22Rv1 (cell line): ENCODE measurements at regions not wholly inside any gene's neighbourhood (a gene's known extent, or its start where the extent isn't known, plus 50 kb on each side); places are given as distances from the start of the nearest gene placed in this dataset.

Experiments
- H3K27ac ChIP-seq: fragments of 450-650 bp; 2 replicates; pipeline ENCODE4 v1.5.1; 2017
- ZFX ChIP-seq: fragments of 450-650 bp; IDR thresholded peaks from 2 replicates; pipeline ENCODE4 v1.6.1; 2017; ENCODE audit warnings: antibody characterized with exemption, borderline replicate concordance
- TF ChIP-seq, protein P1 (sequence below): fragments of 450-650 bp; IDR thresholded peaks from 2 replicates; pipeline ENCODE4 v1.5.1; 2017; ENCODE audit warnings: mild to moderate bottlenecking

DNA sequence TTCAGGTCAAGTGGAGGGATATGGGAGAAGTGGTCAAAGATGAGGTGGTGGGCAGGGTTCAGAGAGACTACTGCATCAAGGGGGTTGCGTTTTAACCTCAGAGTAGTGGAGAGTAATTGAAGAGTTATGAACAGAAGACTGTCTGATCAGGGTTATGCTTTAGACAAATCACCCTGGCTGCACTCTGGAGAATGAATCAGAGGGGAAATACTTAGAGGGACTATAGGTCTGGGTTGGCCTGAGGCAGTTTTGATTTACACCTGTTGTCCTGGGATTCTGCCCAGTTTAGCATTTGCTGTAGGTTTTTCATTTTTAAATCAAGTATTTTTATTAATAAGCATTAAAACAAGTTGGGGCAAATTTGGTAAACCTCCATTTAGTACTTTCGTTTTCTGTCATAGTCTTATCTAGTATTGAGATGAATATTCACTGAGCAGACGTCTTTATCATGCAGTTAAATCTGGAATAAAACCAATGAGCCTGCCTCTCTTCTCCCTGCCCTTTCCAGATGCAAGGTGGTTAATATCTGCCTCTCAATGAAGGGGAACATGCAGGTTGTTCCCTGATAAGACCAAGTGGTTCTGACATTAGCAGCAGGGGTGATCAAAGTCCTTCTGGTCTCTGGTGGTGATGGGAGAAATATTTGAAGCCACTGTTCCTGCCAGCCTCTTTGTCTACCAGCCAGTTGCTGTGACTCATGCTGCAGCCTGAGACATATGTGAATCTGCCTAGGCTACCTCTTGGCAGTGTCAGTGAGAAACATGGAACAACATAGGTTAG, 116.0 kb upstream of the RPS6KA3 start:
- TF ChIP-seq ZFX = no peak
- TF ChIP-seq, protein P1, sequence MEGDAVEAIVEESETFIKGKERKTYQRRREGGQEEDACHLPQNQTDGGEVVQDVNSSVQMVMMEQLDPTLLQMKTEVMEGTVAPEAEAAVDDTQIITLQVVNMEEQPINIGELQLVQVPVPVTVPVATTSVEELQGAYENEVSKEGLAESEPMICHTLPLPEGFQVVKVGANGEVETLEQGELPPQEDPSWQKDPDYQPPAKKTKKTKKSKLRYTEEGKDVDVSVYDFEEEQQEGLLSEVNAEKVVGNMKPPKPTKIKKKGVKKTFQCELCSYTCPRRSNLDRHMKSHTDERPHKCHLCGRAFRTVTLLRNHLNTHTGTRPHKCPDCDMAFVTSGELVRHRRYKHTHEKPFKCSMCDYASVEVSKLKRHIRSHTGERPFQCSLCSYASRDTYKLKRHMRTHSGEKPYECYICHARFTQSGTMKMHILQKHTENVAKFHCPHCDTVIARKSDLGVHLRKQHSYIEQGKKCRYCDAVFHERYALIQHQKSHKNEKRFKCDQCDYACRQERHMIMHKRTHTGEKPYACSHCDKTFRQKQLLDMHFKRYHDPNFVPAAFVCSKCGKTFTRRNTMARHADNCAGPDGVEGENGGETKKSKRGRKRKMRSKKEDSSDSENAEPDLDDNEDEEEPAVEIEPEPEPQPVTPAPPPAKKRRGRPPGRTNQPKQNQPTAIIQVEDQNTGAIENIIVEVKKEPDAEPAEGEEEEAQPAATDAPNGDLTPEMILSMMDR = no peak
- H3K27ac ChIP-seq = no peak overlapping the region

DNA sequence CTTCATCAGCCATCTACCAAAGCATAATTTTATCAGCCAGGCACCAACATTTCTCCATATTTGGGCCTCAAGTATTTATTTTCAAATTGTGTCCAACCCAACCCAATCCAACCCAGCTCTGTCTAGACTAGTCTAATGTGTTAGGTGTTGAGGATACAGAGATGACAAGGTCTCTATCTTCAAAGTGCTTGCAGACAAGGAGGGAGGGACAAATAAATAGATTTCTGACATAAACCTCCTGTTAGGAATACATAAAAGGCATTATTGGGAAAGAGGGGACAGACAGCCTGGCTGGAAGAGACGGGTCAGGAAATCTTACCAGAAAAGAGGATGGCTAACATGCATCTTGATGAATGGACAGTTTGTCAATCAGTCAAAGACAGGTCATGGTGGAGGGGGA, 115.4 kb upstream of the RPS6KA3 start:
- no peak for TF ChIP-seq ZFX
- TF ChIP-seq, protein P1 = no peak
- no peak overlapping the region for H3K27ac ChIP-seq

DNA sequence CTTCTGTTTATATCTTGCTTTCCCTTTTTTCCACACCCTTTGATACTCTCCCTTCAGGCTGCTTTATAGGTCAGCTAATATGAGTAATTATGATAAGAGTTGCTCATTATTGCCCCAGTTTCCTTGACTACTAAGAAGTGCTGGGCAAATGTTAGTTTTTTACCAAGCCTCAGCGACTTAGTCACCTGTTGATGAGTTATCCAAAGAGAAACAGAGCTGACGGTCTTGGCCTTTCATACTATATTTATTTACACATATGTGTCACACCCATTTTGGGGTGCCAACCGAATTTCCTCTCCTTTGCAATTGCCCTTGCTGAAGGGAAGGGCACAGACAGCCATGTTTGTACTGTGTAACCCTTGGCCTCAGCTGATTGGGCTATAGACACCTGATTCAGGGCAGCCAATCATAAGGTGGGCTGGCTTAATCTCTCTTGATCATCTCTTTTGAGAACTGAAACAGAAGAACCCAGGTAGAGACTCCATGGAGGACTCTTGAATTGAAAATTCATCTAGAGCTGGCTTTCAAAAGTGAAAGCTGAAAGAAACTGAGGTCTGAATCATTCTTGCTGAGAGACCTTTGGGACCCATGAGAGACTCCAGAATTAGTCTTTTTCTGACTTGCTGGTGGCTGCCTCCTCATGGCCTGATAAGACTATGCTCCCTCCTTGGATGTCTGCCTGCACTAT, 111.7 kb upstream of the RPS6KA3 start:
- TF ChIP-seq, protein P1 = no peak
- no peak for TF ChIP-seq ZFX
- H3K27ac ChIP-seq = no peak overlapping the region

DNA sequence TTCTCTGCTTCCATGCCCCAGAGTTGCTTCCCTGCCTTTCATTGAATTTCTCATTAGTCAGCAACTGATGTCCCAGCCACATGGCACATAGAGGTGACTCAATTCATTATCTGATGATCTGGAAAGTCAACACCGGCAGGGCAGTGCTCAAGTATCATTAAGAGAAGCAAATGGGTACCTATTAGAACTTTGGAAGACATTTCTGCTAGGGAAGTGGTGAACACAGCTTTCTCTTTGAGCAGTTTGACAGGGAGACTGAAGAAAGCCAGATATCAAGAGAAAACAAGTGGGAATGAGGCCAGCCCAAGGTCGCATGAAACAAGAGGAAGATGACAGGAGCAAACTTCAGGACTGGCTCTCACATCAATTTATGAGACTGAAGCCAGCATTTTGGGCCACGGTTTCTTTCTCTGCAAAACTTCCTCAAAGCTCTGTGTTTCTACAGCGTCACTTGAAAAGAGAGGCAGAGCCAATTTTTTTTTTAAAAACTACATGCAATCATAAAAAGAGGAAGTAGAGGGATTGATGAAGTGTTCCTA, 108.3 kb upstream of the RPS6KA3 start:
- no peak overlapping the region for H3K27ac ChIP-seq
- TF ChIP-seq, protein P1 = no peak
- TF ChIP-seq ZFX = no peak

DNA sequence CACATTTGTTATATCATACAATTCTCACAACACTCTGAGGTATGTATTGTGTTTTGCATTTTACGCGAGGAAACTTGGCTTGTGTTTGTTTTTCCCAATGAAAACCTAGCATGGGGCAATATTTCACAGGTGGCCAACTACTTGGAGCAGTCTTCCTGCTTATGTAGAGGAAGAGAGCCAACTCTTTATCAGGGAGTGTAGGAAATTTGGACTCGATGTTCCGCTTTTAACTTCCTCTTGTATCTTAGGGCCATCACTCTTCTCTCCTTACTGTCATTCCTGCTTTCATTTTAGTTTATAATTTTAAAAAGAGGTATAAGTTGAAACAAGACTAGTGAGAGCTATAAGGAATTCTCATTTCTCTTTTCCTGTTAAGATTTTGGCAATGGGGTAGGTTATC, 107.7 kb upstream of the RPS6KA3 start:
- TF ChIP-seq, protein P1 = no peak
- TF ChIP-seq ZFX = no peak

DNA sequence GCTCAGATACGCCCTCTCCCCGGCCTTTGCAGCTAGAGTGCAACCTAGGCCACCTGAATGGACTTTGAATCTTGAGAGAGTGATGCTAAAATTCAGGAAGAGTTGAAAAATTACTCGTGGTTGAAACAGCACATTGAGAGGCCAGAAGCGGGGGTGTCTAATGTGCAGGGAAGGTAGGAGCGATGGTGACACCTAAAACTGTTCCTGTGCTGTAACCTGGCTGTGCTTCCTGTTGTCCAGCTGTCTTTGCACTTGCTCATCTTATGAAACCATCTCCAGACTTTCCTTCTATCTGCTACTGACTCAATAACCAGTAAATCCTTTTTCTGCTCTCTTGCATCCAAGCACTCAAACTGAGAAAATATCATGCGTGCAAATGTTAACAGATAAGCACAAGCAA, 106.4 kb upstream of the RPS6KA3 start:
- H3K27ac ChIP-seq = no peak overlapping the region; the same call in 1 of the 2 replicates
- TF ChIP-seq ZFX = no peak
- TF ChIP-seq, protein P1 = no peak

More for the DNA sequence above, 107.7 kb upstream of the RPS6KA3 start:
- H3K27ac ChIP-seq = no peak overlapping the region

DNA sequence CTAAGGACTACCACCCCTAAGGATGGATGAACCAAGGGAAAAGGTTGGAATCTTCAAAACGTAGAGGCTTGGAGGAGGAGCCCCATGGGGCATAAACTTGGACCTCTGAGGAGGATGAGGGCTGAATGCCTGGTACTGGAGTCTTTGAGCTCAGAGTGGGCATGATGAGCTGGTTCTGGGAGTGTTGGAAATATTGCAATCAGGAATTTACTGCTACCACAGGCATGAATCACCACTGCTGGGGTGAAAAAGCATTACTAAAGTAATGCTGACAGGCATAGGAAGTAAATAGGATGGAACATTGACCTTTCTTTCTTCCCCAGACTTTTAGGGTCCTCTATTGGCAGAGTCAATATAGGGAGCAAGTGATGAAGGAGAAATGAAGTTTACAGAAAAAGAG, 105.8 kb upstream of the RPS6KA3 start:
- H3K27ac ChIP-seq = no peak overlapping the region; the same call in 1 of the 2 replicates
- TF ChIP-seq, protein P1 = no peak
- TF ChIP-seq ZFX = no peak
